ENCODE measurements at regions not wholly inside any gene's neighbourhood (a gene's known extent, or its start where the extent isn't known, plus 50 kb on each side); places are given as distances from the start of the nearest gene placed in this dataset.

GRCh38 chr5:85069659-85070640 is 685.3 kb upstream of the EDIL3 start:
- TF ChIP-seq, protein P1, sequence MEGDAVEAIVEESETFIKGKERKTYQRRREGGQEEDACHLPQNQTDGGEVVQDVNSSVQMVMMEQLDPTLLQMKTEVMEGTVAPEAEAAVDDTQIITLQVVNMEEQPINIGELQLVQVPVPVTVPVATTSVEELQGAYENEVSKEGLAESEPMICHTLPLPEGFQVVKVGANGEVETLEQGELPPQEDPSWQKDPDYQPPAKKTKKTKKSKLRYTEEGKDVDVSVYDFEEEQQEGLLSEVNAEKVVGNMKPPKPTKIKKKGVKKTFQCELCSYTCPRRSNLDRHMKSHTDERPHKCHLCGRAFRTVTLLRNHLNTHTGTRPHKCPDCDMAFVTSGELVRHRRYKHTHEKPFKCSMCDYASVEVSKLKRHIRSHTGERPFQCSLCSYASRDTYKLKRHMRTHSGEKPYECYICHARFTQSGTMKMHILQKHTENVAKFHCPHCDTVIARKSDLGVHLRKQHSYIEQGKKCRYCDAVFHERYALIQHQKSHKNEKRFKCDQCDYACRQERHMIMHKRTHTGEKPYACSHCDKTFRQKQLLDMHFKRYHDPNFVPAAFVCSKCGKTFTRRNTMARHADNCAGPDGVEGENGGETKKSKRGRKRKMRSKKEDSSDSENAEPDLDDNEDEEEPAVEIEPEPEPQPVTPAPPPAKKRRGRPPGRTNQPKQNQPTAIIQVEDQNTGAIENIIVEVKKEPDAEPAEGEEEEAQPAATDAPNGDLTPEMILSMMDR (conservative IDR thresholded peaks at IDR 0.05): no peak
- H3K36me3 Mint-ChIP-seq (ENCODE audit: low read depth): no peaks in the 10 kb centered on the region
- no peaks in the 10 kb centered on the region for H3K27me3 Mint-ChIP-seq (ENCODE audit: low read depth)
- no peak overlapping the region for H3K4me3 Mint-ChIP-seq
- no peaks in the 10 kb centered on the region for H3K9me3 Mint-ChIP-seq
- H3K27ac Mint-ChIP-seq (ENCODE audit: unreplicated experiment): no peak overlapping the region
- no peaks in the 10 kb centered on the region for H3K4me1 Mint-ChIP-seq
- no peak for DNase-seq (ENCODE audit: low read depth, low spot score)

DNA sequence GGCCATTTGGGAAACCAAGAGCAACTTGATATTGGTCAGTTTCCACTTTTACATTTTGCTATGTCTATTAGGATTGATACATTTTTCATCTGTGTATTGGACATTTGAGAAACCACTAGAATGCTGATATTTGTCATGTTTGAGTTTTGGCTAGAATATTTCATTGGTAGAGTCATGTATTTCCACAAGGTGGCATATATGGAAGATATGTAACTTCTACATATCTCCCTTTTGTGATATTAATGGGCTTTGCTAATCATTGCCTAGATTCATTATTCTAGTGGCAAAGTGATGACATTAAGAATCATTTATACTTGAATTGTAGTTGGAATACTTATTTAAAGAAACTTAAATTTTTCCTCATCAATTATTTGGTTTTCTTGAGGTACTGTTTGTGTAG is 692.9 kb upstream of the EDIL3 start:
- Mint-ChIP-seq H3K36me3 (ENCODE audit: low read depth) (no peaks in the 10 kb centered on the region), H3K9me3 (no peaks in the 10 kb centered on the region), H3K4me3 (no peak overlapping the region), H3K4me1 (no peaks in the 10 kb centered on the region), H3K27me3 (ENCODE audit: low read depth) (no peaks in the 10 kb centered on the region), H3K27ac (ENCODE audit: unreplicated experiment) (no peak overlapping the region)
- no peak for DNase-seq (ENCODE audit: low read depth, low spot score)
- TF ChIP-seq, protein P1 (conservative IDR thresholded peaks at IDR 0.05): peak; percentile 24

DNA sequence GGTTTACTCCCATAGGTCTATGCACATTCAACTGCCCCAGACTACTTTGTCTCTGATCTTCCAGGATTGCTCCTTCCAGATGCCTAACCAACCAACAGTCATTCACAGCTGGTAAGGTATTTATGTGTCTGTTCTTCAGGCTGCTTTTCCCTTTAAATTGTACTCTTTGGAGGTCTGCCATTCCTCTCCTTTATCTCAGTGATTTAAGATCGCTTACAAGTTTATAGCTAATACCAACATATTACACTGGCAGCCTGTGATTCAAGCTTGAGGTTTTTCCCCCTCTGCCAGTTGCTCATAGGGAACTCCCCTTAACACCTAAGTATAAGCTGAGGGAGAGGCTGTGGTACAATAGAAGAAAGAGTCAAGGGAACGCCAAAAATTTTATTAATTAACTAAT is 711.7 kb upstream of the EDIL3 start:
- H3K4me3 Mint-ChIP-seq: no peak overlapping the region
- peaks cover 16% of the 10 kb centered on the region for H3K9me3 Mint-ChIP-seq
- no peak overlapping the region for H3K27ac Mint-ChIP-seq (ENCODE audit: unreplicated experiment)
- TF ChIP-seq, protein P1 (conservative IDR thresholded peaks at IDR 0.05): no peak
- H3K4me1 Mint-ChIP-seq: no peaks in the 10 kb centered on the region
- H3K36me3 Mint-ChIP-seq (ENCODE audit: low read depth): no peaks in the 10 kb centered on the region
- no peaks in the 10 kb centered on the region for H3K27me3 Mint-ChIP-seq (ENCODE audit: low read depth)
- no peak for DNase-seq (ENCODE audit: low read depth, low spot score)

- Mint-ChIP-seq H3K9me3 (peaks cover 12% of the 10 kb centered on the region), H3K27ac (ENCODE audit: unreplicated experiment) (no peak overlapping the region), H3K4me3 (no peak overlapping the region), H3K36me3 (ENCODE audit: low read depth) (no peaks in the 10 kb centered on the region), H3K4me1 (no peaks in the 10 kb centered on the region), H3K27me3 (ENCODE audit: low read depth) (no peaks in the 10 kb centered on the region)
- TF ChIP-seq, protein P1 (conservative IDR thresholded peaks at IDR 0.05): peak; percentile 35
- DNase-seq (ENCODE audit: low read depth, low spot score): no peak
Measured at GRCh38 chr5:85108471-85108870, 723.8 kb upstream of the EDIL3 start.

GRCh38 chr5:85109616-85110015 is 724.9 kb upstream of the EDIL3 start:
- no peak for DNase-seq (ENCODE audit: low read depth, low spot score)
- TF ChIP-seq, protein P1 (conservative IDR thresholded peaks at IDR 0.05): no peak
- H3K4me3 Mint-ChIP-seq: no peak overlapping the region
- no peaks in the 10 kb centered on the region for H3K4me1 Mint-ChIP-seq
- no peak overlapping the region for H3K27ac Mint-ChIP-seq (ENCODE audit: unreplicated experiment)
- H3K36me3 Mint-ChIP-seq (ENCODE audit: low read depth): no peaks in the 10 kb centered on the region
- peaks cover 12% of the 10 kb centered on the region for H3K9me3 Mint-ChIP-seq
- no peaks in the 10 kb centered on the region for H3K27me3 Mint-ChIP-seq (ENCODE audit: low read depth)
